IPS-20b (cell line): ENCODE measurements at regions not wholly inside any gene's neighbourhood (a gene's known extent, or its start where the extent isn't known, plus 50 kb on each side); places are given as distances from the start of the nearest gene placed in this dataset.
A peak's percentile ranks its signal among the peaks of the same experiment; 100 is the strongest.

Experiments
- H3K27ac ChIP-seq: one replicate; pipeline ENCODE4 v1.5.1; 2013; ENCODE audit warnings: low read length
- H3K27me3 ChIP-seq: 2 replicates; pipeline ENCODE4 v1.6.1; 2013; ENCODE audit warnings: mild to moderate bottlenecking, low read length, inconsistent platforms; ENCODE audit not compliant: insufficient read depth
- H3K36me3 ChIP-seq: 2 replicates; pipeline ENCODE4 v1.6.1; 2013; ENCODE audit warnings: low read depth, mild to moderate bottlenecking, inconsistent platforms, low read length, moderate library complexity; ENCODE audit not compliant: insufficient read depth
- H3K4me1 ChIP-seq: 2 replicates; pipeline ENCODE4 v1.6.1; 2013; ENCODE audit warnings: mild to moderate bottlenecking, control low read depth, inconsistent platforms, low read length, moderate library complexity; ENCODE audit not compliant: insufficient read depth
- H3K4me3 ChIP-seq: 2 replicates; pipeline ENCODE4 v1.5.1; 2013; ENCODE audit warnings: mild to moderate bottlenecking, low read length, inconsistent platforms
- H3K9ac ChIP-seq: 2 replicates; pipeline ENCODE4 v1.6.1; 2013; ENCODE audit warnings: low read depth, mild to moderate bottlenecking, inconsistent platforms, low read length, moderate library complexity
- H3K9me3 ChIP-seq: 2 replicates; pipeline ENCODE4 v1.6.1; 2013; ENCODE audit warnings: mild to moderate bottlenecking, low read depth, low read length, inconsistent platforms; ENCODE audit not compliant: insufficient read depth

DNA sequence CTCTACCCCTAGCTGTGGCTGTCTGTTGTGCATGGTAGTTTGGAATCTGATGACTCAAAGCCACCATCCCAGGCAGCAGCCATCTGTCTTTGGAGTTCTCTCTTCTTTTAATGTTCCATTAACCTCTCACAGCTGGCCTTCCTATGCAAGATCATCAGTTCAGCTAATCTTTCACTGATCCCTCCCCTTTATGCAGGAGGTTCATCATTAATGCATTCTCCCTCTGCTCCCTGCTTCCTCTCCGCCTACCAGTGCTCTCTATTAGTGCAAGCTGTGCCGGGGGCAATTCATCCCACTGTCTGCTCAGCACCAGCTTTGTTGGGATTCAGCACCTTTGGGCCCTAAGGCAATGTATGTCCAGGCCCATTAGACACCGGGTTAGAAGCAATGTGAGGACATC, 413.0 kb upstream of the LRRC4C start:
- Histone ChIP-seq H3K4me3 (no peak overlapping the region), H3K27me3 (no peaks in the 10 kb centered on the region), H3K9me3 (no peaks in the 10 kb centered on the region), H3K9ac (no peak overlapping the region), H3K36me3 (no peaks in the 10 kb centered on the region), H3K27ac (no peak overlapping the region), H3K4me1 (no peaks in the 10 kb centered on the region)

DNA sequence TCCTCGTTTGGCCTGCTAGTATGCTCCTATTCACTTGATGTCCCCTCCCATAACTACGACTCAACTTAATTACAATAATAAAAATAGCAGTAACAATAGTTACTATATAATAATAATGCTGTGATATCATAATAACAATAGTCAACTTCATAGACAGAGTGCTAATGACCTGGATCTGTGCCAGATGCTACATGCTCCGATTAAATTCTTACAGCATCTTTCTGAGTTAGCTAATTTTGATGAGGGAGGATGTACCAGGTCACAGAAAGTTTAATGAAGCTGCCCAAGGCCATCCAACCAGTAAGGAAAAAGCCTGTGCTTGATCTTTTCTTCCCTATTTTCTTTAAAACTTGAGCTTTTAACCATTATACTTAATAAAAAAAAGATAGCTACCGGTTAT, 413.4 kb upstream of the LRRC4C start:
- Histone ChIP-seq H3K4me3 (no peak overlapping the region), H3K36me3 (no peaks in the 10 kb centered on the region), H3K27me3 (no peaks in the 10 kb centered on the region), H3K4me1 (no peaks in the 10 kb centered on the region), H3K9me3 (no peaks in the 10 kb centered on the region), H3K9ac (no peak overlapping the region), H3K27ac (no peak overlapping the region)

DNA sequence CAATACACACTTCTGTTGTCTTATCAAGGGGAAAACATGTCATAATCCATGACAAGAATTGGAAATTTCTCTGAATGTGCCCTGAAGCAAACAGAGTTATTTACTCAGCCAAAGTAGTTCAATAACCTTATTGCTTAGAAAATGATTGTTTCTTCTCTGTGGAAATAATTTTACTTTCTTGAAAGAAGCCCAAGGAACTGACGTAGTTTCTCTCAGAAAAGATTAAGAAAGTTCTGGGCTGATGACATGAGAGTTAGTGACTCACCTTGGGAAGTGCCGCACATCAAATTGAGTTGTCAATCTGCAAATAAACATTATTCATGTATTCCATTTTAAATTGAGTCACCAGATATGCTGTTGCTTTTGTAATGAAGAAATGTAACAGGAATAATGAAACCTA, 418.6 kb upstream of the LRRC4C start:
- Histone ChIP-seq H3K9me3 (no peaks in the 10 kb centered on the region), H3K4me1 (no peaks in the 10 kb centered on the region), H3K27me3 (no peaks in the 10 kb centered on the region), H3K9ac (no peak overlapping the region), H3K36me3 (no peaks in the 10 kb centered on the region), H3K4me3 (no peak overlapping the region), H3K27ac (no peak overlapping the region)

GRCh38 chr11:41879214-41879613, 419.8 kb upstream of the LRRC4C start:
- Histone ChIP-seq H3K4me3 (no peak overlapping the region), H3K27me3 (no peaks in the 10 kb centered on the region), H3K27ac (no peak overlapping the region), H3K4me1 (no peaks in the 10 kb centered on the region), H3K36me3 (no peaks in the 10 kb centered on the region), H3K9me3 (no peaks in the 10 kb centered on the region), H3K9ac (no peak overlapping the region)

DNA sequence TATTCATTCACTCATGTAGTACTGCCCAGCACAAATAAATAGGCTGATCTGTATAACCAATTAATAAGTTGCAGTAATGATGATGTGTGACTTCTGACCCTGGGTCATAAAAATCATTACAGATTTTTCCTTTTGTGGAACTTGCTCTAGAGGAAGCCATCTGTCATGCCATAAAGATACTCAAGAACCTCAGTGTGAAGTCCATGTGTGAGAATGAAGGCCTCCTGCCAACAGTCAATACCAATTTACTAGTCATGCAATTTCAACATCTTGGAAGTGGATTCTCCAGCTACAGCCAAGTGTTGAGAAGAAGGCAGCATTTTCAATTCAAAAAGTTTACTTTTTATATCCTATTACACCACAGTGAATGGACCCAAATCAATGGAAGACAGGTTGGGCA, 435.6 kb upstream of the LRRC4C start:
- Histone ChIP-seq H3K27ac (no peak overlapping the region), H3K4me1 (no peaks in the 10 kb centered on the region), H3K27me3 (no peaks in the 10 kb centered on the region), H3K9ac (no peak overlapping the region), H3K36me3 (no peaks in the 10 kb centered on the region), H3K4me3 (no peak overlapping the region), H3K9me3 (no peaks in the 10 kb centered on the region)

GRCh38 chr11:41897991-41898390, 438.5 kb upstream of the LRRC4C start:
- H3K4me3 ChIP-seq, result no peak overlapping the region
- peaks cover 5% of the 10 kb centered on the region; the same call in 1 of the 2 replicates for H3K9me3 ChIP-seq
- no peak overlapping the region for H3K27ac ChIP-seq
- H3K36me3 ChIP-seq, result no peaks in the 10 kb centered on the region
- no peak overlapping the region for H3K9ac ChIP-seq
- no peaks in the 10 kb centered on the region for H3K4me1 ChIP-seq
- H3K27me3 ChIP-seq, result no peaks in the 10 kb centered on the region

- no peaks in the 10 kb centered on the region for H3K36me3 ChIP-seq
- H3K27me3 ChIP-seq, result no peaks in the 10 kb centered on the region
- H3K27ac ChIP-seq, result no peak overlapping the region
- peaks cover 11% of the 10 kb centered on the region; the same call in 1 of the 2 replicates for H3K4me1 ChIP-seq
- no peaks in the 10 kb centered on the region; the same call in none of the 2 replicates for H3K9me3 ChIP-seq
- H3K4me3 ChIP-seq, result no peak overlapping the region
- H3K9ac ChIP-seq, result no peak overlapping the region
Measured at GRCh38 chr11:41917900-41918299, 458.4 kb upstream of the LRRC4C start.

- Histone ChIP-seq H3K27ac (no peak overlapping the region), H3K4me3 (no peak overlapping the region), H3K27me3 (no peaks in the 10 kb centered on the region), H3K36me3 (no peaks in the 10 kb centered on the region), H3K9me3 (no peaks in the 10 kb centered on the region; the same call in 1 of the 2 replicates), H3K9ac (no peak overlapping the region), H3K4me1 (peaks cover 11% of the 10 kb centered on the region; the same call in 1 of the 2 replicates)
Measured at GRCh38 chr11:41920374-41920773, 460.9 kb upstream of the LRRC4C start.

GRCh38 chr11:41921746-41922390, 462.4 kb upstream of the LRRC4C start:
- Histone ChIP-seq H3K4me3 (peak overlapping the region; percentile 25), H3K36me3 (no peaks in the 10 kb centered on the region), H3K27ac (no peak overlapping the region), H3K27me3 (no peaks in the 10 kb centered on the region), H3K9ac (no peak overlapping the region), H3K9me3 (no peaks in the 10 kb centered on the region; the same call in 1 of the 2 replicates), H3K4me1 (peaks cover 11% of the 10 kb centered on the region; the same call in 1 of the 2 replicates)

- H3K4me1 ChIP-seq, result peaks cover 11% of the 10 kb centered on the region; the same call in 1 of the 2 replicates
- no peak overlapping the region for H3K4me3 ChIP-seq
- no peak overlapping the region for H3K27ac ChIP-seq
- H3K9me3 ChIP-seq, result no peaks in the 10 kb centered on the region
- H3K36me3 ChIP-seq, result no peaks in the 10 kb centered on the region
- no peak overlapping the region for H3K9ac ChIP-seq
- H3K27me3 ChIP-seq, result no peaks in the 10 kb centered on the region
Measured at GRCh38 chr11:41926339-41926738, 466.9 kb upstream of the LRRC4C start.

DNA sequence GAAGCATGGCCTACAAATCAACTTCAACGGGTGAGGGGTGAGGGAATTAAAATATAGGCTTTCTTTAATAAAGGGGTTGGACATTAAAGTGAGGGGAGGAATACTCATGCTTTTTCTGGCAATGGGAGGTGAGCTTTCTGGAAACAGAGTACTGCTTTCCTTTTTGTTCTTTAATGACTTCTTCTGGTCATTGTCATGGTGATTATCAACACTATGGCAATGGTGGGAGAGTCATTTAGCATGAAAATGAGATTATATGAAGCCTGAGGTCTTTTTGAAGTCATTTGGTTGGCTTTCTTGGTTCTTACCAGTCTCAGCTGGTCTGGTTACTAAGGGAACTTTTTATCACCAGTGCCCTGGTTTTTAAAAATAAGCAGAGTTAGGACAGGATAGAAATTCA, 475.8 kb upstream of the LRRC4C start:
- H3K27me3 ChIP-seq, result no peaks in the 10 kb centered on the region
- peaks cover 5% of the 10 kb centered on the region; the same call in 1 of the 2 replicates for H3K4me1 ChIP-seq
- no peak overlapping the region for H3K4me3 ChIP-seq
- no peak overlapping the region for H3K9ac ChIP-seq
- H3K27ac ChIP-seq, result no peak overlapping the region
- no peaks in the 10 kb centered on the region for H3K36me3 ChIP-seq
- H3K9me3 ChIP-seq, result 0 out of 2 replicates have a peak, but pooled peaks cover 8% of the 10 kb centered on the region

GRCh38 chr11:41935795-41936194, 476.3 kb upstream of the LRRC4C start:
- Histone ChIP-seq H3K36me3 (no peaks in the 10 kb centered on the region), H3K27ac (no peak overlapping the region)

More at GRCh38 chr11:41935795-41936194, 476.3 kb upstream of the LRRC4C start:
- Histone ChIP-seq H3K9me3 (0 out of 2 replicates have a peak, but pooled peaks cover 8% of the 10 kb centered on the region), H3K27me3 (no peaks in the 10 kb centered on the region), H3K9ac (no peak overlapping the region), H3K4me1 (peaks cover 5% of the 10 kb centered on the region; the same call in 1 of the 2 replicates), H3K4me3 (no peak overlapping the region)
